IPS-NIHi11 (cell line): ENCODE measurements at regions not wholly inside any gene's neighbourhood (a gene's known extent, or its start where the extent isn't known, plus 50 kb on each side); places are given as distances from the start of the nearest gene placed in this dataset.
"Not testable (repeated sequence)": the region's sequence is repeated elsewhere in the genome, so short reads cannot be mapped to it uniquely, and the experiment has no call there.

Experiments used
- DNase-seq: peaks from one replicate; pipeline ENCODE4 v3.0.0; 2012; ENCODE audit warnings: mixed read lengths, low spot score

DNA sequence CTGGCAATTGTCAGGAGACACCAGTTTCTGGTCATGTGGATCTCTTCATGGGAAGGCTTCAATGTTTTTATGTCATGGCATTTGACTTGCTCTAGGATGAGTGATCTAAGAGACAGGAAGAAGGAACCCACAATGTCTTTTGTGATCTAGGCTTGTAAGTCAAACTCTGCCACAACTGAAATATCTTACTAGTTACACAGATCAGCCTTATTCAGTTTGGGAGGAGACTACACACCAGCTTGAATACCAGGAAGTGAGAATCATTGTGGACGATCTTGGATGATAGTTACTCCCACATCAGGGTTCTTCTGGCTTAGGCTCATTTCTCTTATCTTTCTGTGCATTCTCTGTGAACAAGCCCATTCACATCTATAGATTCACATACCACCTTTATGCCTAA, 236.2 kb upstream of the FBXO33 start:
- no peak for DNase-seq

DNA sequence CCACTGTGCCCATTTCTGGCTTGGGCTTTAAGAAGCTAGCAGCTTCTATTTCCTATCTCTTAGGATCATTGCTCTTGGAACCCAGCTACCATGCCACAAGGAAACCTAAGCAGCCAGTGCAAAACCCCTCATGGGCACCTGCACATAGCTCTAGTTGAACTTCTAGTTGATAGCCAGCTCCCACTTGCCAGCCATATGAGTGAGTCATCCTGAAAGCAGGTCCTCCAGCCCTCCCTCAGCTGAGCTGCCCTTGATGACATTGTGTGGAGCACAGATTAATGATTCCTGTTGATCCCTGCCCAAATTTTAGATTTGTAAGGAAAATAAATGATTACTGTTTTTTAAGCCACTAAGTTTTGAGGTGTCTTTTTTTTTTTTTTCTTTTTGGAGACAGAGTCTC, 234.2 kb upstream of the FBXO33 start:
- DNase-seq = no peak

DNA sequence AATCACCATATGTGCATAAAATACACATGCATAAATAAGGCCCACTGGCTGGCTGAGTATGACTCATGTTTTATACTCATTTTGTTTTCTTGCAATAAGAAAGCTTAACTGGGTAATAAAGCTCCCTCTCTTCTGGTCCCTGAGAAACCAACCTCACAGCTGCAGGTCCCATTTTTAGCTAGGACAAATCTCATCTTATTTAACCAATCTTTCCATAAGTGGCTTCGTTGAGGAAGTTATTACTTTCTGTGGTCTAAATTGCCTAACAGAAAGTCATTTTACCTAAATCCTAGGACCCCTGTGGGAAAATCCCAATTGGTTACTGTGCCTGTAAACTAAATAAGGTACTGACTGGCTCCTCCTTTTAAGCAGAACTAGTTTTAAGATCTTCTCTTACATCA, 232.8 kb upstream of the FBXO33 start:
- no peak for DNase-seq

DNA sequence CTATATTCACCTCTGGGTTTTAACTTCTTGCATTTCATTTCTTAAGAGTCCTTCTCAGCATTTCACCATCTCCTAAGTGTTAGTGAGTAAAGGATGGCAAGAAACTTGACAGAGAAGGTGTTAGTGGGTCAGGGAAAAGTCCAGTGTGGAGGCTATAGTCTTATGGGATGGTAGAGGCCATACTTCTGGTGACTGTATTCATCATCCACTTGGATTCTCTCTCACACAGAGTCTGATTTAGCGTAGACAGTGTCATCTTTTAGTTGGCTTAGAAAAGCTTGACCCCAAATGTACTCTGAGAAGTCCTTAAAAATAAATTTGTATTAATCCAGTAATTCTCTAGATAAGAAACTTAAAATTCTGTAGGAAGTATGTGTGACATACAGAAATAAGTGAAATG, 232.4 kb upstream of the FBXO33 start:
- no peak for DNase-seq

DNA sequence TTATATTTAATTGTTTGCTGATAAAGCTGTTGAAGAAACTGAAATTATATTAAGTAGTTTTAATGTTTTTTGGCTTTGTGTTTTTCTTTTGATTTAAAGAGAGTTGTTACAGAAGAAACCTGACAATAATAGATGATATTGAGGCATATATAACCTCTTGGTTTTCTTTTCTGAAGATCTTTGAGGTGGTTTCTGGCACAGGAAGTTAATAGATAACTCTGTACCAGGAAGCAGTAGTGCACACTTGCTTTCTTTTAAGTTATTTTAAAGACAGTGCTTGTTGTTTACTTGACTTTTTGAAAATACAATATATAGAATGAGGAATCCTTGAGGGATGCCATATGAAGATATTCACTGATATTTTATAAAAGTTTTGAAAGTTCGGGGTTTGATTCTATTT, 209.0 kb upstream of the FBXO33 start:
- no peak for DNase-seq

DNA sequence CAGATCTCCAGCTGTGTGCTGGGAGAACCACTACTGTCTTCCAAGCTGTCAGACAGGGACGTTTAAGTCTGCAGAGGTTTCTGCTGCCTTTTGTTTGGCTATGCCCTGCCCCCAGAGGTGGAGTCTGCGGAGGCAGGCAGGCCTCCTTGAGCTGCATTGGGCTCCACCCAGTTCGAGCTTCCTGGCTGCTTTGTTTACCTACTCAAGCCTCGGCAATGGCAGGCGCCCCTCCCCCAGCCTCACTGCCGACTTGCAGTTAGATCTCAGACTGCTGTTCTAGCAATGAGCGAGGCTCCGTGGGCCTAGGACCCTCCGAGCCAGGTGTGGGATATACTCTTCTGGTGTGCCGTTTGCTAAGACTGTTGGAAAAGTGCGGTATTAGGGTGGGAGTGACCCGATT, 206.8 kb upstream of the FBXO33 start:
- not testable (repeated sequence) for DNase-seq

DNA sequence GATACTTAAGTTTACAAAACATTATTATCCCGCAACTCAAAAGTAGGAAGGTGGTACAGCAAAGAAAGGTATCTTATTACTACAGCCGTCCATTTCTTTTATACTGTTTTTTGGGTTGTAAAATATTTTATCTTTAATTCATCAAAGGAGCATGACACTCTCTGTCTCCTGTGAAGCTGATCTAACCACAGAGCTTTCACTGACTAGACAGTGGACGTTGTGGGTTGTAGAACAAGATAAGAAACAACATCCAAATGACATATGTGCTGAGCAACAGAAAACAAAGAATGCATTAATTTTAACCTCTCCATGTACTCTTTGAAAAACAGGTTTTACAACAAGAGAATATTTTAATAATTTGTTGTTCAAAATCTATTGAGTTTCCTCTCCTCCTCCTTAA, 195.9 kb upstream of the FBXO33 start:
- DNase-seq = no peak

DNA sequence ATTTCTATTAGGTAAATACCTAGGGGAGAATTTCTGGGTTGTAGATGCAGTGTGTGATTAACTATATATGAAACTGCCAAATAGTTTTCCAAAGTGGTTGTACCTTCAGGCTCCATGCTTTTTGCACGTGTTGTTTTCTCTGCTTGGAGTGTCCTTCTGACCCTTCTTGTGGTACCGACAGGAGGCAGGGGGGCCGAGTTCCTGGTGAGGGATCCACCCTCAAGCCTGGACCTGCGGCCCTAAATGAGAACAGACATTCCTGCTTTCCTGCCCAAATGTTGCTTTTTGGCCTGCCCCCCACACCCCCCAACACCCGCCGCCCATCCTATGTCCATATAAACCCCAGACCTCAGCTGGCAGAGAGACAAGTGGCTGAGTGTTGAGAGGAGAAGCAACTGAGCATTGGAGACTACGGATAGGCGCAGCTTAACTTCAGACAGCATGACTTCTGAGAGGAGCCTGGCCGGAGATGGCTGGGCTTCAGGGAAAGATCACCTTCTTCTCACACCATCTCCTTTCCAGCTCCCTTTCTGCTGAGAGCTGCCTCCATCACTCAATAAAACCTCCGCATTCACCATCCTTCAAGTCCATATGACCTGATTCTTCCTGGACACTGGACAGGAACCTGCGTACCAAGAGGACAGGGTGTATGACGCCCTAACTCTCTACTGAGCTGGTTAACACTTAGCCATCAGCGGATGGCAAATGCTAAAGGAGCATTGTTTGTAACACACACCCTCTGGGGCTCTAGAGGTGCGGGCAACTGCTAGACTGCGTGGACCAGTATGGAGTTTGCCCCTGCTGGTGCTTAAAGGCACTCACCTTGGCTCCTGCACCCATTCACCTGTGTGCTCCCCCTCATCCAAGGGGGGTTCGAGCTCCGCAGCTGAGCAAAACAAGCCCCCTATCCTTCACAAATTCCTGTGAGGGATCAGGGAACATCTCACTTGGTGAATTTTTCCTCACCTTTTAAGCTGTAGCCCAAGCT, 194.7 kb upstream of the FBXO33 start:
- DNase-seq = no peak

DNA sequence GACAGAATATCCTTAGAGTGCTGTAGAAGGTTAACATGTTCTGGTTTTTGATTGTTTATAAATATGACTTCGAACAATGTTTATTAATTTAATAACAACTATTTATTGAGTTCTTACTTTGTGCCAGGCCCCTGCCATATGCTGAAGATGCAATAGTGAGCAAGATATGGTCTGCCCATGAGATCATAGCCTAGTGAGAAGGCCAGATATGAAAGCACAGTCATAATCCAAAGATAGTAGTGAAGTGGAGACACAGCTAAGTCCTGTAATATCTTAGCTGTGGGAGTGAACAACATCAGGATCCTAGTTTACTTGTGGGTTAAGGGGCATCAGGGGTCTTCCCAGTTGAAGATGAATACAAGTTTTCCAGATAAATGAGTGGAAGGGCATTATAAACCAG, 189.4 kb upstream of the FBXO33 start:
- DNase-seq = no peak

DNA sequence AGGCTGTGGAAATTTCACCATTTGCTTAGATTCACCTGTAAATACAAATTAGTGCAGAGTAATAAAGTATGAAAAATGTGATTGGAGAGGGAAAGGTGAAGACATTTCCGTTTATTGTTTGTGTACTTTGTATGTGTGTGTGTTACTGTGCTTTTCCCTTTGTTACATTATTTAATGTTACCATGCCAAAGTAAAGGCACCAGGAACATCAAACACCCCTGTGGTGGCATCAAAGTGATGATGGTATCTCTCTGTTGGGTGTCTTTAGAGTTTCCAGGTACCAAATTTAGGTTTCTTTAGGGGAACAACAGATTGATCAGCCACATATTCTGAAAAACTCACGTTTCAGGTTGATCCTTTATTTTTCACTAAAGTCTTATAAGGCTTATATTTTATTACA, 189.0 kb upstream of the FBXO33 start:
- no peak for DNase-seq

DNA sequence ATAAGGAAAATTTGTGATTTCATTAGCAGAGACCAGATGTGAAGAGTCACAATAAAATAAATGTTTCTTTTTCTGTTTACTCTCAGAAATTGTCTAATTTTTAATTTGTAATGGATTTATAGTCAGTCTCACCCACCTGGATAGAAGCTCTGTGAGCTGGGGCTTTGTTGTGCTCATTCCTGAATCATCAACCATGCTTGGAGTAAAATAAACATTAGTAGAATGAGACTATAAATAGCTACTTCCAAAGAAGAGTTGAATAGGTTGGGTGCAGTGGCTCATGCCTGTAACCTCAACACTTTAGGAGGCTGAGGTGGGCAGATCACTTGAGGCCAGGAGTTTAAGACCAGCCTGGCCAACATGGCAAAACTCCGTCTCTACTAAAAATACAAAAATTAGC, 185.3 kb upstream of the FBXO33 start:
- no peak for DNase-seq

DNA sequence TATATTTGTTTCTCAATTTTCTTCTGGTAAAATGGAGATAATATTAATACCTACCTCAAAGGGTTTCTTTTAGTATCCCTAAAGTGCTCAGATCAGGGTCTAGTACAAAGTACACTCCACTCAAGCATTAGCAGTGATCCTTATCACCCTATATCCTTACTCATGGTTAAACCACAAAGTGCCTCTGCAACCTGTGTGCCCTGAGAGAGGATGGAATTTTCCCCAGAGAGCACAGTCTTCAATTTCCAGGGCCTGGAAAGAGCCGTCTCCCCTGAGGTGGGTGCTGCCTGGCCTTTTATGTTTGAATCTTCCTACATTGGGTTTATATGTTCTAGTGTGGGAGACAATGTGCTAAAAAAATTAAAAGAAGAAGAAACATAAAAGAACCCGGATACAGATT, 183.1 kb upstream of the FBXO33 start:
- DNase-seq = no peak

DNA sequence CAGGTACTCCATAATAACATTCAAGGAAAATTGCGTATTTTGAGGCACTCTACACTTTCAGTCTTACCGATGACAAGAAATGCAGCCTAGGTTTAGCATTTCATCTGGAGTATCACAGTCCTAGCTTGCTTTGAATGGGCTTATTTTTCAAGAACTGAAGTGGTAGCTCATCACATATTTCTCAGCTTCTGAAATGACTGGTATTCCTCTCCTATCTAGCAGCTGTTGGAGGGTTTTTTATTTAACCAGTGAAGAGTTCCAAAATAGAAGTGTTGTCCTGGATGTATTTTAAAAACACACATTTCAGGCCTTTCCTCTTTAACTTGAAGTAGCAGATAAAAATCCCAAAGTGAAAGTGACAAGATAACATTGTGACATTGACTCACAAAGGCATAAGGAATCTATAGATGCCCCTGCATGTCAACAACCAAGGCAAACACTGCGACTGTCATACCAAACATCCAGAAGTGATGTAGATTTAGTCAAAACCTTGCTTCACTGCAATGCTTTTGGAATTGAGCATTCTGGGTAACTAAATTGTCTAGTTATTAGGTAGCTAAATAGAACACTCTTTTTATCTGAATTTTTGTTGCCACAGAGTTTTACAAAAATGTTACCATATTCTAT, 182.2 kb upstream of the FBXO33 start:
- no peak for DNase-seq

DNA sequence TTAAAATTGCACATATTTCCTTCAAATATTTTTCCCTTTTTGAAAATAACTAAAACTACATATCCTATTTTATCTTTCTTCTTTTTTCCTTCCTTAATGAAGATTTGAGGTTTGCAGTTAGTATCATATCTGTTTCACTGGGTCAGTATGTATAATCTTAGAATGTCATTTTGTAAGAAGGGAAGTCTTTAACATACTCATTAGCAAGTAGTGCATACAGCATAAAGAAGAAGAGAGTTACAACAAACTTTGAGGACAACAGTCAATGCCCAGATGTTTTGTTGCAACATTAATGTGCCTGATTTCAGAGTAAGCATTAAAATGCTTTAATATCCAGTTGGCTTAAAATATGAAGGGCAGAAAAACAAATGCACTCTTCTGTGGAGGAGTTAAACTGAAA, 176.9 kb upstream of the FBXO33 start:
- no peak for DNase-seq

DNA sequence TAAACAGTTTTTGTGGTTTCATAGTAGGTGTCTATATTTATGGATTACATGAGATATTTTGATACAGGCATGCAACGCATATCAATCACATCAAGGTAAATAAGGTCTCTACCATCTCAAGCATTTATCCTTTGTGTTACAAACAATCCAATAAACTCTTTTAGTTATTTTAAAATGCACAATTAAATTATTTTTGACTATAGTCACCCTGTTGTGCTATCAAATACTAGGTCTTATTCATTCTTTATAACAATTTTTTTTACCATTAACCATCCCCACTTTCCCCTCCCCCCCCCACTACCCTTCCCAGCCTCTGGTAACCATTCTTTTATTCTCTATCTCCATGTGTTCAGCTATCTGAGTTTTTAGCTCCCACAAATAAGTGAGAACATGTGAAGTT, 175.7 kb upstream of the FBXO33 start:
- DNase-seq = no peak

DNA sequence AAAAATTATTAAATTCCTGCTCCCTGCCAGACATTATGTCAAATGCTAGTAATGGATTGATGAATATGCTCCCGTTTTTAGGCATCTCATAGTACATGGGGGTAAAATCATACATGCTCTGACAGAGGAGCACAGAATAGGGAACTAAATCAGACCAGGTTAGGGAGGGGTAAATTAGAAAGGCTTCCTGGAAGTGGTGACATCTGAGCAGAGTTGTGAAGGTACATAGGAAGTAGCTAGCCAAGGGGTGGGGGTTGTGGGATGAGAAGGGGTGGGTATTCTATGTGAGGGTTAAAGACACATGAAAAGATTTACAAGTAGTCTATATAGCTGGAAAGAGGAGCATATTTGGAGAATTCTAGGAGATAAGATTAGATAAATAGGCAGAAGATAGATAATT, 171.7 kb upstream of the FBXO33 start:
- no peak for DNase-seq

DNA sequence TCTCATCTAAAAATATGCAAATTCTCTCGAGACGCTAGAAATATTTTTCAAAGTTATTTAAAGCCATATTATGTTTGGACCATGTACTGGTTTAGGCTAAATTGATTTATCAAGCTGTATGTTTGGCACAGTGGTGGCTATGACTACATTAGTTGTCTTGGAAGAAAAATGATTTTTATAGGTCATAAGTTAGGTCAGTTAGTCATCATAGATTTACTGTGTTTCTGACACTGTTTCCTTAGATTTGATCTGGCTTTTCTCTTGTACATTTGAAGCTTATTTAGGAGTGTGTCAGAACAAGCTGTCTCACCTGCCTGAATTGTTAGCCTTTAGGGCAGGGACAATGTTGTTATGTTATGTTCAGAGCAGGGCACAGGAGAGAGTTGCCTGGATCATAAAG, 161.1 kb upstream of the FBXO33 start:
- no peak for DNase-seq

DNA sequence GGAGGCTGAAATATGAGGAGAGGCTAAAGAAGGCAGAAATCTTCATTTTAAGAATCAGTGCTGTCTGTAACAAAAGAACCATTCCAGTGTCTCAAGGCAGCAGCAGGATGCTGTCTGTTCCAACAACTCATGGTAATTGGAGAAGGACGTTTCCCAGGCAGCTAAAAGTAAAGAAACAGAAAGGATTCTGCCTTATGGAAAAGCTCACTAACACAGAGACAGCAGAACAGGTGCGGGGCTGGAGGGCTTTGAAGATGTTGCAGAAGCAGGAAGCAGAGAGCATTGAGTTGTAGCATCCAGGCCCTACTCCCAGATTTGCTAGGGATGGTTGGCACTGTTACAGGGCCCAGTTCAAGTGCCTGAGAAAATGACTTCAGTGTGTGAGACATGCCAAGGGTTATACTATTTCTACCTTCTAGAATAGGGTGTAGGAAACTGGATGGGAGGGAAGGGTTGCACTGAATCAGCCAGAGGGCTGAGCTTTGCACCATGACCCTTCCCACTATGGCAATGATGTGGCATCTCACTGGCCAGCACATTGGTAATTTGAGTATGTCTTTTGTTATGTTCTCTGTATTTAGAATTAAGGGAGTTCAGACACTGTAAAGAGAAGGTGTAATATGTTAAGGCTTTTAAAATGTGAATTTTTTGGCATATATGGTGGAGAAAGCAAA, 160.0 kb upstream of the FBXO33 start:
- DNase-seq = no peak

DNA sequence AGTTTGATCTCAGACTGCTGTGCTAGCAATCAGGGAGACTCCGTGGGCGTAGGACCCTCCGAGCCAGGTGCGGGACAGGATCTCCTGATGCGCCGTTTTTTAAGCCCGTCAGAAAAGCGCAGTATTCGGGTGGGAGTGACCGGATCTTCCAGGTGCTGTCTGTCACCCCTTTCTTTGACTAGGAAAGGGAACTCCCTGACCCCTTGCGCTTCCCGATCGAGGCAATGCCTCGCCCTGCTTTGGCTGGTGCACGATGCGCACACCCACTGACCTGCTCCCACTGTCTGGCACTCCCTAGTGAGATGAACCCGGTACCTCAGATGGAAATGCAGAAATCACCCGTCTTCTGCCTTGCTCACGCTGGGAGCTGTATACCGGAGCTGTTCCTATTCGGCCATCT, 157.6 kb upstream of the FBXO33 start:
- not testable (repeated sequence) for DNase-seq

DNA sequence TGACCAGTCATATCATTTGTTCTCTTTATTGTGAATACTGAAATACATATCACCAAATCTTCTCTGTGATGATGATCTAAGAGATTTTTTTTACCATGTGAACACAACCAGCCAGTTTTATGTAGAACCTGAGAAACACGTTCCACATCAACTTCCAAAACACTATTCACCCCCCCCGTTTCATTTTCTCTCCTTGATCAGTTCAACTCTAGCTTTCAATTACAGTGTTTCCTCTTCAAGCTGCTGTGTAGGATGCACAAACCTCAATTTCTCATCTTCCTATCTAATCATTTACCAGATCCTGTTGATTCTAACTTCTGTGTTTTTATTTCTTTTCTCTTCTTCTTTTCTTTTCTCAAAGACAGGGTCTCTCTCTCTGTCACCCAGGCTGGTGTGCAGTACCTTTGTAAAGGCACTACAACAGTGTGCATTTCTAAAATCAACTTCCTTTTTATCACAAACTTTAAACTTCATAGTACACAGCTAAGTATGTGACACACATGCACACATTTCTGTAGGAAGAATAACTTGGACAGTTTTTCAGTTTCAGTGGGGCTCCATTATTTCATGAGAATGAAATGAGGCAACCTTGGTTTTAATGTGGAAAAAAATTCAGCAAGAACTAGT, 149.9 kb upstream of the FBXO33 start:
- no peak for DNase-seq

DNA sequence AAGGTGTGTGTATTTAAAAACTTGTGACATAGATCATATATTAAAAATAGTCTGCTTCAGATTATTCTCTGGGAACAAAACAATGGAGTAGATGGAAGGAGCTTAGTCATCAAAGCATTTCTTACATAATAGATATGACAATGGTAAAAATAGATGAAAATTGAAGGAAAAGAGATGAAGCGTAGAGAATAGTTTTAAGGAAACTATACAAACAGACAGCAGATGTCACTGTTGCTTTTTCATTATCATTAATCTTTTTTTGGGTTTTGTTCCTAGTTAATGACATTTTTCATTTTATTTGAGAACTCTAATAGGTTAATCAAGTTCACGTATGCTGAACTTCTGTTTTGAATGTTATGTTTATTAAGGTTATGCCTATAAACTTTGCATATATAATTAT, 149.2 kb upstream of the FBXO33 start:
- DNase-seq = no peak

DNA sequence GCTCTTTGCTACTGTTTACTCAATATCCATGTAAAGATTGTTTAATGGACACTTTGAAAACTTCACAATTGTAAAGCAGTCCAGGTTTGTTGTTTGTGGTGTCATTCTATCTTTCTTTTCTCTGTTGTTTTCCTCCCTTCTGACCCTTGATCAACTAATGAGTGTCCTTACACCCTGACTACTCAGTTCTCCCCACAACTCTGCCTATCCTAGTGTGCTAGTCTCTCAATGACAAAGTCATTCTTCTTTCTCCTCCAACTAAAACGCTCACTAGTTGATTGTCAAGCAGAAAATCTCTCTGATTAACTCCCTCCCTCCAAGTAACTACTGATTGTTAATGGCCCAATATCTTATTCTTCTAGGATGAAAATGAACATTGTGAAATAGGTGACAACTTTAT, 148.5 kb upstream of the FBXO33 start:
- no peak for DNase-seq

DNA sequence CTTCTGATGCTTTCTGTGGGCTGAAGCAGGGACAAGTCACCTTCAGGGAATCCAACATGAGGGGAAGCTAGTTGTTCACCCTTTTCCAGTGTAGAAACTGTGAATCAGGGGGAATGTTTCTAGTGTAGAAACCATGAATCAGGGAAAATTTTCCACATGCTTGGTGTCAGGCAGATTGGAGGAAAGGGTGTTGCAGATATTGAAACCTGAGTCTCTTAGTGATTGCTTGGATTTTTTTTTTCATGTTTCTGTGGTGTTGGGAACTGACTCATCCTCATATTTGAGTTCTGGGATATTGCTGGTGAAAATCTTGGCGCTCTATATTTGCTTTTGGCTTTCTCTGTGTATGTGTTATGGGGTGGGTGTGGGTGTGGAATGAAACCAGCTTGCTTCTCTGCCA, 144.5 kb upstream of the FBXO33 start:
- DNase-seq = no peak
